Activated CD4-positive, alpha-beta T cell treated with anti-CD3 and anti-CD28 coated beads, Interleukin-2, amount 50 U/mL, for 24 hours (primary cell): ENCODE measurements at regions not wholly inside any gene's neighbourhood (a gene's known extent, or its start where the extent isn't known, plus 50 kb on each side); places are given as distances from the start of the nearest gene placed in this dataset.
A peak's percentile ranks its signal among the peaks of the same experiment; 100 is the strongest.

Experiments used
- DNase-seq, 2 donors: peaks; one replicate each; pipeline ENCODE4 v3.0.0-alpha.2; 2020; ENCODE audit warnings: low read depth in 1 of 2, low spot score in 1 of 2

DNA sequence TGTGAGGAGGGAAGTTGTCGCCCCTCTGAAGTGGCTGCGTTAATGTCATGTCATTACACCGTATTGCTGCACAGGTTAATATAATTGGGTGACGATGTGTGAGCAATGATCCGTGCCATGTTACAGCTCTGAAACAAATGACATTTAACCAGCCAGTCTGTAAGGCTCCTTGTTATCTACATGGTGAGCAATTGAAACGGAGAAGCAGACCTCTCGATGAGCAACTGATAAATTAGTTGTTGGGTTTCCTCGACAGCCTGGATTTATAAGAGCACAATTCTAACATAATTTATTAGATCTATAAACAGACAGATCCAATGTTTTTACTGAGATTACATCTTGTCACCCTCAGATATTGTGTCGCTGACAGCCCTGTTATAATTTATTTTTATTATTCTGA, 49.9 kb upstream of the MAFB start:
- no peak for DNase-seq

DNA sequence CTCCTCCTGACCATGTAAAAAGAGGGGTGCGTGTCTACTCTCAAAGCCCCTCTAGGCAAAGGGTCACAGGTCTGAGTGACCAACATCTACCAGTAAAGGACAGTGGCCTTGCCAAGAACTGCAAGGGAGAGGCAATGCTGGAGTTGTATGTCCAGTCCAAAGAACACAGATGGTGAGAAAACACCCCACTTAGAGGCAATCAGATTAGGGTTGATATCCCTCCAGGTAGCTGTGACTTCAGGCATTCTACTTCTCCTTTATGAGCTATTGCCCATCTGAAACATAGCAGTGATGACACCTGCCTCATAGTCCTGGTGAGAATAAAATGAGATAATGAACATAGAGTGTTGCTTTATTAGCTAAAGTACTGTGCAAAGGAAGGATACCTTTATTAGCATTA, 50.8 kb upstream of the MAFB start:
- DNase-seq = no peak

- peak in 1 of 2 donors; percentile 18 for DNase-seq
Measured at GRCh38 chr20:40741507-40742106, 52.6 kb upstream of the MAFB start.

DNA sequence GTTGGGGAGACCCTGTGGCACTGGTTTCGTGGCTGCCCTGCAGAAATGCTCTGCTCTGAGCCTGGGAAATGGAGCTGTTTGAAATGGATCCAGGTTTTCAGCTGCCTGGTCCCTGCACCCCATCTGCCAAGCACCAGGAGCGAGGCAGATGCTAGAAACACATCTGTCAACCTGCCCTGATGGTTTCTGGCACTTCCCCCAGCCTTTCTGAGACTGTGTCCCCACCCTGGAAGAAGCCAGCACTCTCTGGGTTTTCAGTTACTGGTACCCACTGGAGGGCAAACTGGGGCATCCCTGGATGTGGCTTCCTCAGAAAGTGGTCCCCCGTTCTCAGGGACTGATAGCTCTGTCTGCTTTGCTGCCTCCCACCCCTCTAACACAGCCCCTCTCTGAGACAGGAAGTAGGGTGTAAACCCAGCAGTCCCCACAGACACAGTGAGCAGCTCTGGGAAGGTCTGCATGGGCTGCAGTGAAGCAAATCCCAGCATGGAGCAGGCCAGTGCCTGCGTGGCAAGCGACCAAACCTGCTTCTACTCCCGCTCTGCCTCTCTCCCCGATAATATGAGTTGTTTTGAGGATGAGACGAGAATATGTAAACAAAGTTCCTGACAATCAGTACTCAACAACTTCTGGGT, 54.2 kb upstream of the MAFB start:
- no peak for DNase-seq

DNA sequence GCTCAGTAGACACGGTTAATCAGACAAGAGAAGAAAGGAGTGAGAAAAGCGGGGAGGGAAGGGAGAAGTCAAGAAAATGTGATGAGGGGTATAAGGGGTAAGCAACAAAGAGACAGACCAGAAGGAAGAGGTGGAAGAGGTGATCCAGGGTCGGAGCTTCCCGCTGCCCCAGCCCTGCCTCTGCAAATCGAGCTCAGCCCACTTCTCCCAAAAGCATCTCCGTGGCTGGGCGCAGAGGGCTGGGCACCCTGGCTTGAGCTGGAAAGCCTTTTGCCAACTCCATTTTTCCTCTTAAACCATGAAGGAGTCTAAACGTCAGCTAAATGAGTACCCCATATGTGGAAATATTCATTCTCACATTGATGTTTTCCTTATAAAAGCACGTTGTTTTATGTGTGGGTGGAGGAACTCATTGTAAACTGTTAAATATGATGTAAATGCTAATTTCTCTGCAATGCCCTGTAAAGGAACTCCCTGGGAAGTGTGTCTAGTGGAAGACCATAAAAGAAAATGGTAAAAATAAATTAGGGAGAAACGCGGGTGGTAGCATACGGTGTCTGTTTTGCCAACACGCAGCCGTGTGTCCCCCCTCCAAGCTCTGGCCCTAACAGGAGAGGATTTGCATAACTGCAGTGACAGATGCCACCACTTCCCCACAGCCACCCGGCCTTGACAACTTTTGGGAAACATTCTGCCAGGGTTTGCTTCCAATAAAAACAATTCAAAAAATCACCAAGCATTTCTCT, 55.2 kb upstream of the MAFB start:
- no peak for DNase-seq

DNA sequence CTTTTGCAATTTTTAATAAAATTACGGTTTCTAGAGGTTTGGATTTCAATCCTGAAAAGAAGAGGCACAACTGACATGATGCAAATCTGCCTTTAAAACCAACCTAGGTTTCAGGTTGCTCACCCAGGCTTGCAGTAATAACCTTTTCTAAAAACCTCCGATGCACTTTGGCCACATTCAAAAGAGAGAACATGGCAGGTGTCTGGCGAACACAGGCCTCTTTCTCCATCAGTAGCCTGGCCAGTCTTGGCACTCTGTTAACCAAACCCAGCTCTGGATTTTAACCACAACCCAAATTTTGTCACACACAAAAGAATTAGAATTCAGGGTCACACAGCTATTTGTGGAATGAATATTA, 55.8 kb upstream of the MAFB start:
- DNase-seq = no peak

DNA sequence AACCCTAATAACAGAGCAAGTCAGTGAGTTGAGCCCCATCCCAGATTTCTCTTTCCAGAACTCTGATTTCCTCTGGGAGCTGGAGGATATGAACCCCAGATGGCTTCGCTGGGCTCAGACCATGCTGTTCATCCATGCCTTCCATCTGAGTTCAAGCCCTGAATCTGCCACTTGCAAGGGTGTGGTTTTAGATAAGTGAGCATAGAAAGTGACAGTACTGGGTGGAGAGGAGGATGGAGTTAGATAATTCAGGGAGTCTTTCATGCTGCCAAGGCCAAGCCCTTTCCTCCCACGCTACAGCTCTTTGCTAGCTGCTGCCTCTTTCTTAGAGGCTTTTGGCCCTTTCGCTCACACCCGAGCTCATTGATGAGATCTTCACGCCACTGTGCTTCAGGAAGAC, 57.2 kb upstream of the MAFB start:
- no peak for DNase-seq

DNA sequence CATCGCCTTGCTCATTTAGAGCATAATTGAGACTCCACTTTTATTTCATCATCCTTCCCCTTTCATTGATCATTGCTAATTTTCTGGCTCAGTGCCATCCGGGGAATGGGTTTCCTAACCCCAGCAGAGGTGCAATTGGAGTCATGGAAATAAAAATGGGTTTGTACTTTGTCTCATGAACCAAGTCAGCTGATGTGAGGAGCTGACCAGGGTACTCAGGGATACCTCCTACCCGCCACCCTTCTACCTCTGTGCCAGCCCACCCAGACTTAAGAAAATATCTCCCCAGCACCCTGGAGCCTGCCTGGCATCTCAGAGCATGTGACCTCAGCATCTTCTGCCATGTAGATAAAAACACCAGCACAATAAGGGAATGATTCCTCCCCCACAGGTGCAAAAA, 59.1 kb upstream of the MAFB start:
- DNase-seq = no peak

GRCh38 chr20:40749985-40750506, 61.0 kb upstream of the MAFB start:
- no peak for DNase-seq

- no peak for DNase-seq
Measured at GRCh38 chr20:40750541-40751035, 61.6 kb upstream of the MAFB start.

GRCh38 chr20:40753472-40753871, 64.4 kb upstream of the MAFB start:
- DNase-seq = no peak

- no peak for DNase-seq
Measured at GRCh38 chr20:40754339-40754943, 65.4 kb upstream of the MAFB start.

DNA sequence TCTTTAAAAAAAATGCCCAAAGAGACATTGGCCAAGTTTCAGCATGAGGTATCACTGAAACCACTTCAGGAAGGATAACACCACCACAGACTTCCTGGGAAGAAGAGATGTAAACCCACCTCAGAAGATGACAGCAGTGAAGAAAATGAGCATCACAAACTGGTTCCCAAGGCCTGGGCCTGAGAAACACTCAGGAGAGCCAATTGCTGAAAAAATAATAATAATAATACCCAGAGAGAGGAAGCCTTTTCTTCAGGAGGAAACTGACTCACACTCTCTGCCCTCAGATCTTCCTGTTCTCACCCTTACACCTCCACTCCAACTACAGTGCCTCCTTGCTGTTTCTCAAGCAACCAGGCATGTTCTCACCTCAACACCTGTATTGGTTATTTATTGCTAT, 68.1 kb upstream of the MAFB start:
- no peak for DNase-seq

- no peak for DNase-seq
Measured at GRCh38 chr20:40758790-40759189, 69.8 kb upstream of the MAFB start.

DNA sequence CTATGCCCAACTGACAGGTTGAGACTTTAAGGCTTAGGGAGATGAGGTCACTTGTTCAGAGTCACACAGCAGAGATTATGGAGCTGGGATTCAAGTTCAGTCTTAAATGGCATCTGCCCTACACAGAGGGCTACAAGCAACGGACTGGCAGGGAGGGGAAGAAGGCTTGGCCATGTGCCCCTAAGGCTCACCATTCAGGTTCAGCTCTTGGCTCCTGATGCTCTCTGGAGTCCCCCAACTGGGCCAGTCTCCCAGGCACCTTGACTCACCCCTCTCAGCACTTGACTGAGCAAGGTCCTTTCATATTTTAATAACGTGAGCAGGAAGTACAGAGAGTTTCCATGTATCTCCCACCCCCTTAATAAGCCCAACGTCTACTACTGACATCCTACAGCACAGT, 71.4 kb upstream of the MAFB start:
- DNase-seq = no peak

GRCh38 chr20:40763646-40764295, 74.7 kb upstream of the MAFB start:
- DNase-seq = no peak

DNA sequence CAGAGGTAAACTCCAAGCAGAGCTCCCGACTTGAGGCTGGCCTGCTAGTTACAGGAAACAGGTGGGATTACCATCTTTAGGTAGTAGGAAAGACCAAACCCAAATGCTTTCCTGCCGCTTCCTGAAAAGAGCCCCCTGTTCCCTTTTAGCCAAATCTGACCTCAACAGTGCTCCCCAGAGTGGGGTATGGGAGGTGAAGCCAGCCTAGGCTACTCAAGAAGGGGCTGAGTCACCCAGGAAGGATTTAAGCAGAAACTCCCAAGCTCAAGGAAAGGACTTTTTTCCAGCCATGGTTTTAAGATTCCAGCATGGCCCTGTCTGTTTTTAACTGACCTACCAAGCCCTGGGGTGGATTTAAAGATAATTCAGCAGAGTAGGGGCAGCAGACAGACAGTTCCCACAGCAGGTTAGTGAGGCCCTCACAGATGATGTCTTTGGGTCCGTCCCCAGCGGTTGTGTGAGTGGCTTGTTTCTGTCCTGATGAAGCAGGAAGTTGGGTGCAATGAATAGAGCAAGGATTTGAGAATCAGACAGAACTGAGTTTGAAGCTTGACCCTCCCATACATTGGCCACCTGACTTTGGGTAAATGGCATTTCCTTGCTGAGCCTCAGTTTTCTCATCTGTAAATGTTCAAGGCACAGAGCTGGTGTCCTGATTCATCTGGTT, 76.9 kb upstream of the MAFB start:
- no peak for DNase-seq

GRCh38 chr20:40766790-40767614, 78.0 kb upstream of the MAFB start:
- no peak for DNase-seq

- DNase-seq = no peak
Measured at GRCh38 chr20:40767615-40767924, 78.5 kb upstream of the MAFB start.

DNA sequence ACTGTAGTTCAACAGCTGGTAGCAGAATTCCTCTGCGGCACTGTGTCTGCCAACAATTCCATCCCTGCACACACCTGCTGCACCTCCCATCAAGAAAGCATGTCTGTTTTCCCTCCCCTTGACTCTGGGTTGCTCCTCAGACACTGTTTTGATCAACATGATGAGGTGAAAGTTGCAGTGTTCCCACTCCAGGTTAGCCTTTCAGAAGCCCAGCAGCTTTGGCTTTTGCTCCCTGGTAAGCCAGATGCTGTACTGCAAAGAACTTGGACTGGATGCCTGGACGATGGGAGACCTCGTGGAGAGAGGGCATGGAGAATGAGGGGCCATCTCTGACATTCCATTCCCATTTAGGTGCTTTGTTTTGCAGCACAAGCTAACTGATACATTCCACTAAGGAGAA, 79.1 kb upstream of the MAFB start:
- no peak for DNase-seq
